ENCODE measurements at regions not wholly inside any gene's neighbourhood (a gene's known extent, or its start where the extent isn't known, plus 50 kb on each side); places are given as distances from the start of the nearest gene placed in this dataset.

- DNase-seq (no peak), ATAC-seq (no peak)
- POLR2A ChIA-PET = no interaction called here
- intact Hi-C loops (cut with micrococcal nuclease) = no loop called here
- Mint-ChIP-seq H3K36me3 (peaks cover 0 to 4% (median 0%) of the 10 kb centered on the region in 5 donors), H3K4me1 (peaks cover 0 to 13% (median 4%) of the 10 kb centered on the region in 7 donors), H3K9me3 (no peaks in the 10 kb centered on the region), H3K4me3 (no peak overlapping the region), H3K27ac (peak overlapping the region in 1 of 9 donors; percentile 28), H3K27me3 (no peaks in the 10 kb centered on the region)
- no peaks in the 10 kb centered on the region for H3K36me3 ChIP-seq (ENCODE audit: control insufficient read depth in 2 of 3, insufficient read depth in 3 of 3, low read length in 3 of 3)
- no peaks in the 10 kb centered on the region for H3K27me3 ChIP-seq (ENCODE audit: control insufficient read depth in 2 of 2, insufficient read depth in 2 of 2, low read length in 2 of 2)
- CTCF ChIA-PET = interaction anchor here (0.6 to 0.7 kb wide), 3 partner anchors 32 to 1211 kb away, joined by 3 to 4 read pairs (median 3); no protein-coding TSS in a partner anchor
- no peaks in the 10 kb centered on the region for H3K4me1 ChIP-seq (ENCODE audit: control insufficient read depth in 2 of 2, insufficient read depth in 2 of 2, low read length in 2 of 2)
- no peak overlapping the region for H3K27ac ChIP-seq (ENCODE audit: low read depth, low read length)
- no peak overlapping the region for H3K4me3 ChIP-seq (ENCODE audit: low read length)
- no peaks in the 10 kb centered on the region for H3K9me3 ChIP-seq (ENCODE audit: control insufficient read depth in 2 of 3, low read length in 3 of 3)
Observed at GRCh38 chr1:234742622-234743021, 132.6 kb upstream of the IRF2BP2 start.

- H3K27ac ChIP-seq (ENCODE audit: low read depth, low read length) = no peak overlapping the region
- H3K4me1 ChIP-seq (ENCODE audit: control insufficient read depth in 2 of 2, insufficient read depth in 2 of 2, low read length in 2 of 2) = no peaks in the 10 kb centered on the region
- DNase-seq (no peak), ATAC-seq (no peak)
- H3K4me3 Mint-ChIP-seq = no peak overlapping the region
- ChIA-PET CTCF (interaction anchor here (1.0 kb wide), 1 partner anchor 20 kb away, joined by 3 read pairs; no protein-coding TSS in a partner anchor), POLR2A (no interaction called here)
- peaks cover under 1 to 34% (median 7%) of the 10 kb centered on the region in 7 donors for H3K4me1 Mint-ChIP-seq
- no peaks in the 10 kb centered on the region for H3K27me3 ChIP-seq (ENCODE audit: control insufficient read depth in 2 of 2, insufficient read depth in 2 of 2, low read length in 2 of 2)
- intact Hi-C loops (cut with micrococcal nuclease) = no loop called here
- peak overlapping the region in 1 of 9 donors; percentile 6 for H3K27ac Mint-ChIP-seq
- no peaks in the 10 kb centered on the region for H3K36me3 ChIP-seq (ENCODE audit: control insufficient read depth in 2 of 3, insufficient read depth in 3 of 3, low read length in 3 of 3)
- peaks cover 0 to 4% (median 0%) of the 10 kb centered on the region in 5 donors for H3K36me3 Mint-ChIP-seq
- no peaks in the 10 kb centered on the region for H3K27me3 Mint-ChIP-seq
- no peak overlapping the region for H3K4me3 ChIP-seq (ENCODE audit: low read length)
- H3K9me3 ChIP-seq (ENCODE audit: control insufficient read depth in 2 of 3, low read length in 3 of 3) = no peaks in the 10 kb centered on the region
- H3K9me3 Mint-ChIP-seq = no peaks in the 10 kb centered on the region
Observed at GRCh38 chr1:234737967-234738314, 128.0 kb upstream of the IRF2BP2 start.

- Mint-ChIP-seq H3K27me3 (no peaks in the 10 kb centered on the region), H3K4me1 (peaks cover 21 to 52% (median 25%) of the 10 kb centered on the region in 7 donors), H3K36me3 (peaks cover 0 to 6% (median 0%) of the 10 kb centered on the region in 5 donors), H3K4me3 (no peak overlapping the region), H3K27ac (peak overlapping the region in 1 of 9 donors; percentile 42), H3K9me3 (no peaks in the 10 kb centered on the region)
- ATAC-seq (no peak), DNase-seq (no peak)
- POLR2A ChIA-PET = interaction anchor here (0.6 to 3.0 kb wide), 6 partner anchors 10 to 136 kb away, joined by 3 to 10 read pairs (median 3); no protein-coding TSS in a partner anchor
- H3K27me3 ChIP-seq (ENCODE audit: control insufficient read depth in 2 of 2, insufficient read depth in 2 of 2, low read length in 2 of 2) = no peaks in the 10 kb centered on the region
- intact Hi-C loops (cut with micrococcal nuclease) = no loop called here
- no peak overlapping the region for H3K4me3 ChIP-seq (ENCODE audit: low read length)
- no peaks in the 10 kb centered on the region for H3K36me3 ChIP-seq (ENCODE audit: control insufficient read depth in 2 of 3, insufficient read depth in 3 of 3, low read length in 3 of 3)
- CTCF ChIA-PET = no interaction called here
- H3K27ac ChIP-seq (ENCODE audit: low read depth, low read length) = no peak overlapping the region
- H3K4me1 ChIP-seq (ENCODE audit: control insufficient read depth in 2 of 2, insufficient read depth in 2 of 2, low read length in 2 of 2) = peaks cover 16 to 20% of the 10 kb centered on the region in 2 donors
- H3K9me3 ChIP-seq (ENCODE audit: control insufficient read depth in 2 of 3, low read length in 3 of 3) = no peaks in the 10 kb centered on the region
Observed at GRCh38 chr1:234735916-234736315, 125.9 kb upstream of the IRF2BP2 start.

- Histone ChIP-seq H3K36me3 (ENCODE audit: control insufficient read depth in 2 of 3, insufficient read depth in 3 of 3, low read length in 3 of 3) (no peaks in the 10 kb centered on the region), H3K27ac (ENCODE audit: low read depth, low read length) (no peak overlapping the region), H3K27me3 (ENCODE audit: control insufficient read depth in 2 of 2, insufficient read depth in 2 of 2, low read length in 2 of 2) (no peaks in the 10 kb centered on the region), H3K4me3 (ENCODE audit: low read length) (no peak overlapping the region), H3K4me1 (ENCODE audit: control insufficient read depth in 2 of 2, insufficient read depth in 2 of 2, low read length in 2 of 2) (peaks cover 20 to 24% of the 10 kb centered on the region in 2 donors), H3K9me3 (ENCODE audit: control insufficient read depth in 2 of 3, low read length in 3 of 3) (no peaks in the 10 kb centered on the region)
- H3K9me3 Mint-ChIP-seq = no peaks in the 10 kb centered on the region
- H3K4me3 Mint-ChIP-seq = no peak overlapping the region
- ChIA-PET CTCF (no interaction called here), POLR2A (interaction anchor here (0.6 to 3.0 kb wide), 6 partner anchors 10 to 136 kb away, joined by 3 to 10 read pairs (median 3); no protein-coding TSS in a partner anchor)
- no peak overlapping the region for H3K27ac Mint-ChIP-seq
- no peak for ATAC-seq
- intact Hi-C loops (cut with micrococcal nuclease) = no loop called here
- H3K36me3 Mint-ChIP-seq = peaks cover 0 to 6% (median 0%) of the 10 kb centered on the region in 5 donors
- H3K27me3 Mint-ChIP-seq = no peaks in the 10 kb centered on the region
- H3K4me1 Mint-ChIP-seq = peaks cover 25 to 54% (median 29%) of the 10 kb centered on the region in 7 donors
- DNase-seq = no peak
Observed at GRCh38 chr1:234735476-234735875, 125.5 kb upstream of the IRF2BP2 start.

GRCh38 chr1:234734869-234735268 lies 124.9 kb upstream of the IRF2BP2 start:
- Histone ChIP-seq H3K4me3 (ENCODE audit: low read length) (no peak overlapping the region), H3K4me1 (ENCODE audit: control insufficient read depth in 2 of 2, insufficient read depth in 2 of 2, low read length in 2 of 2) (peaks cover 26 to 30% of the 10 kb centered on the region in 2 donors), H3K36me3 (ENCODE audit: control insufficient read depth in 2 of 3, insufficient read depth in 3 of 3, low read length in 3 of 3) (no peaks in the 10 kb centered on the region), H3K9me3 (ENCODE audit: control insufficient read depth in 2 of 3, low read length in 3 of 3) (no peaks in the 10 kb centered on the region), H3K27ac (ENCODE audit: low read depth, low read length) (no peak overlapping the region), H3K27me3 (ENCODE audit: control insufficient read depth in 2 of 2, insufficient read depth in 2 of 2, low read length in 2 of 2) (no peaks in the 10 kb centered on the region)
- peaks cover 29 to 57% (median 32%) of the 10 kb centered on the region in 7 donors for H3K4me1 Mint-ChIP-seq
- intact Hi-C loops (cut with micrococcal nuclease) = no loop called here
- no peaks in the 10 kb centered on the region for H3K9me3 Mint-ChIP-seq
- POLR2A ChIA-PET = interaction anchor here (1.0 to 3.0 kb wide), 5 partner anchors 9 to 147 kb away, joined by 3 to 10 read pairs (median 5); no protein-coding TSS in a partner anchor
- no peak for DNase-seq
- H3K4me3 Mint-ChIP-seq = no peak overlapping the region
- ATAC-seq = no peak
- no peaks in the 10 kb centered on the region for H3K27me3 Mint-ChIP-seq
- H3K27ac Mint-ChIP-seq = peak overlapping the region in 3 of 9 donors; percentile 5 to 28 (median 8)
- H3K36me3 Mint-ChIP-seq = peaks cover 0 to 3% (median 0%) of the 10 kb centered on the region in 5 donors
- CTCF ChIA-PET = interaction anchor here (0.6 kb wide), 1 partner anchor 135 kb away, joined by 3 read pairs; no protein-coding TSS in a partner anchor

- H3K27ac ChIP-seq (ENCODE audit: low read depth, low read length) = no peak overlapping the region
- no peak overlapping the region for H3K4me3 ChIP-seq (ENCODE audit: low read length)
- no peaks in the 10 kb centered on the region for H3K36me3 ChIP-seq (ENCODE audit: control insufficient read depth in 2 of 3, insufficient read depth in 3 of 3, low read length in 3 of 3)
- intact Hi-C loops (cut with micrococcal nuclease) = no loop called here
- Mint-ChIP-seq H3K27me3 (no peaks in the 10 kb centered on the region), H3K27ac (peak overlapping the region in 3 of 9 donors; percentile 24 to 70 (median 28)), H3K4me1 (peaks cover 29 to 61% (median 36%) of the 10 kb centered on the region in 7 donors), H3K4me3 (no peak overlapping the region), H3K36me3 (peaks cover 0 to 3% (median 0%) of the 10 kb centered on the region in 5 donors), H3K9me3 (no peaks in the 10 kb centered on the region)
- ChIA-PET POLR2A (interaction anchor here (0.9 to 3.0 kb wide), 5 partner anchors 9 to 147 kb away, joined by 3 to 10 read pairs (median 5); no protein-coding TSS in a partner anchor), CTCF (interaction anchor here (0.6 kb wide), 1 partner anchor 135 kb away, joined by 3 read pairs; no protein-coding TSS in a partner anchor)
- DNase-seq (no peak), ATAC-seq (no peak)
- no peaks in the 10 kb centered on the region for H3K27me3 ChIP-seq (ENCODE audit: control insufficient read depth in 2 of 2, insufficient read depth in 2 of 2, low read length in 2 of 2)
- peaks cover 26 to 32% of the 10 kb centered on the region in 2 donors for H3K4me1 ChIP-seq (ENCODE audit: control insufficient read depth in 2 of 2, insufficient read depth in 2 of 2, low read length in 2 of 2)
- no peaks in the 10 kb centered on the region for H3K9me3 ChIP-seq (ENCODE audit: control insufficient read depth in 2 of 3, low read length in 3 of 3)
Observed at GRCh38 chr1:234734412-234734835, 124.4 kb upstream of the IRF2BP2 start.
